ENCODE measurements at regions not wholly inside any gene's neighbourhood (a gene's known extent, or its start where the extent isn't known, plus 50 kb on each side); places are given as distances from the start of the nearest gene placed in this dataset.

DNA sequence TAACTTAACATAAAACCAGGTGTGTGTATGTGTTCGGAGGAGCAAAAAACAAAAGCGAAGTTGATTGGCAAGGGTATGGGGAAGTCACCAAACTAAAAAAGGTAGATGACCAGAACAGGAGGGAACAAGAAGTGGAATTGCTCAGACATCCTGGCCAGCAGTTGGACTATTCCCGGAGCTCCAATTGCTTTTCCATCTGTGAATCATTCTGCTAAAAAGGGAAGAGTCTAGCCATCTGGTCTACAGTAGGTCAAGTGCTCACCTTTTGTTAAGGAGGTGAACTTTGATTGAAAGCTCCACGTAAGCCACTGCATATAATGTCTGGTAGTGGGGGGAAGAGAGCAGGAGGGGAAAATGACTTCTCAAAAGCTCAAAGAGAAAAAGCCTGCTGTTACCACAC, 50.0 kb upstream of the BET1 start:
- H3K27ac Mint-ChIP-seq, result no peak overlapping the region
- no peak for DNase-seq (ENCODE audit: low spot score)
- H3K4me1 Mint-ChIP-seq (ENCODE audit: low read depth), result peaks cover 5% of the 10 kb centered on the region
- no peaks in the 10 kb centered on the region for H3K9me3 Mint-ChIP-seq
- no peak overlapping the region for H3K4me3 Mint-ChIP-seq (ENCODE audit: low read depth)
- peaks cover 18% of the 10 kb centered on the region for H3K27me3 Mint-ChIP-seq (ENCODE audit: low read depth)
- no peaks in the 10 kb centered on the region for H3K36me3 Mint-ChIP-seq (ENCODE audit: low read depth)
- intact Hi-C loops (cut with micrococcal nuclease), result no loop called here

DNA sequence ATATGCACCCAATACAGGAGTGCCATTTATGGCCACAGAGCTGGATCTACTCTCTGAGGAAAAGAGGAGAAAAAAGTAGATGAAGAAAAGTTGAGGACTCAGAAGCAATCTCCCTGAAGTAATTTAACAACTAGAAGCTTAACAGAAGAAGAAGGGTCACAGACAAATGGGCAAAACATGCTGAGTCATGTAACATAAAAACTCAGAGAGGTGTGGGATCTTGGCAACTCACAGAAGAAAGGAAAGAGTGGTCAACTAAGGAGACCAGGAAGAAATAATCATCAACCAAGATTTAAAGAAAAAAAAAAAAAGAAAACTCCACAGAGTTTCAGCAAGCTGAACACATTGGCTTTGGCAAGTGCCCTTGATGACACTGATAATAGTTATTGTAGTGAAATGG, 51.8 kb upstream of the BET1 start:
- no peak for DNase-seq (ENCODE audit: low spot score)
- Mint-ChIP-seq H3K9me3 (no peaks in the 10 kb centered on the region), H3K36me3 (ENCODE audit: low read depth) (no peaks in the 10 kb centered on the region), H3K27me3 (ENCODE audit: low read depth) (peaks cover 17% of the 10 kb centered on the region), H3K4me3 (ENCODE audit: low read depth) (no peak overlapping the region), H3K27ac (no peak overlapping the region), H3K4me1 (ENCODE audit: low read depth) (peaks cover 3% of the 10 kb centered on the region)
- intact Hi-C loops (cut with micrococcal nuclease), result no loop called here

- Mint-ChIP-seq H3K9me3 (no peaks in the 10 kb centered on the region), H3K27me3 (ENCODE audit: low read depth) (peaks cover 21% of the 10 kb centered on the region), H3K27ac (no peak overlapping the region), H3K36me3 (ENCODE audit: low read depth) (no peaks in the 10 kb centered on the region), H3K4me1 (ENCODE audit: low read depth) (peaks cover 4% of the 10 kb centered on the region), H3K4me3 (ENCODE audit: low read depth) (no peak overlapping the region)
- intact Hi-C loops (cut with micrococcal nuclease), result no loop called here
- no peak for DNase-seq (ENCODE audit: low spot score)
These were observed 52.6 kb upstream of the BET1 start for GRCh38 chr7:94056796-94057207.

GRCh38 chr7:94057955-94058354, 53.8 kb upstream of the BET1 start:
- Mint-ChIP-seq H3K4me1 (ENCODE audit: low read depth) (peaks cover 9% of the 10 kb centered on the region), H3K36me3 (ENCODE audit: low read depth) (no peaks in the 10 kb centered on the region), H3K27me3 (ENCODE audit: low read depth) (peaks cover 31% of the 10 kb centered on the region), H3K9me3 (no peaks in the 10 kb centered on the region), H3K27ac (no peak overlapping the region), H3K4me3 (ENCODE audit: low read depth) (no peak overlapping the region)
- no peak for DNase-seq (ENCODE audit: low spot score)
- intact Hi-C loops (cut with micrococcal nuclease), result no loop called here

GRCh38 chr7:94059746-94060145, 55.6 kb upstream of the BET1 start:
- intact Hi-C loops (cut with micrococcal nuclease), result no loop called here
- H3K9me3 Mint-ChIP-seq, result no peaks in the 10 kb centered on the region
- H3K4me3 Mint-ChIP-seq (ENCODE audit: low read depth), result no peak overlapping the region
- peaks cover 30% of the 10 kb centered on the region for H3K27me3 Mint-ChIP-seq (ENCODE audit: low read depth)
- H3K36me3 Mint-ChIP-seq (ENCODE audit: low read depth), result no peaks in the 10 kb centered on the region
- DNase-seq (ENCODE audit: low spot score), result no peak
- no peak overlapping the region for H3K27ac Mint-ChIP-seq
- peaks cover 14% of the 10 kb centered on the region for H3K4me1 Mint-ChIP-seq (ENCODE audit: low read depth)

DNA sequence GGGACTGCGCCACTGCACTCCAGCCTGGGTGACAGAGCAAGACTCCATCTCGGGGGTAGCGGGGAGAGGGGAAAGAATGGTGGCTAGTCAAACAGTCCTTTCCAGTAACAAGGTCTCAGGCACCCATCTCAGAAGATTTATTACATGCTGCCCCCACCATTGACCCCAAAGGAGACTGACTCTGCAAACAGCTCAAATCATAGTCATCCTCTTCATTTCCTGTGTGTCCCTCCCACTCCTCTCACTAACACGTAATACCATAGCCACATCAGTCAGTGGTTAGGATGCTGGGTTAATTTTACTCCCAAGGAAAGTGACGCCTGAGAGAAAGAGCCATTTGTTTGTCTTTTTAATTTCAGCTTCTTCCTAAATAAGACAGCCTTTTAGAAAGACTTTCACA, 56.6 kb upstream of the BET1 start:
- no peak for DNase-seq (ENCODE audit: low spot score)
- H3K9me3 Mint-ChIP-seq, result no peaks in the 10 kb centered on the region
- no peak overlapping the region for H3K4me3 Mint-ChIP-seq (ENCODE audit: low read depth)
- H3K4me1 Mint-ChIP-seq (ENCODE audit: low read depth), result peaks cover 21% of the 10 kb centered on the region
- H3K27ac Mint-ChIP-seq, result no peak overlapping the region
- H3K27me3 Mint-ChIP-seq (ENCODE audit: low read depth), result peaks cover 35% of the 10 kb centered on the region
- intact Hi-C loops (cut with micrococcal nuclease), result no loop called here
- no peaks in the 10 kb centered on the region for H3K36me3 Mint-ChIP-seq (ENCODE audit: low read depth)

DNA sequence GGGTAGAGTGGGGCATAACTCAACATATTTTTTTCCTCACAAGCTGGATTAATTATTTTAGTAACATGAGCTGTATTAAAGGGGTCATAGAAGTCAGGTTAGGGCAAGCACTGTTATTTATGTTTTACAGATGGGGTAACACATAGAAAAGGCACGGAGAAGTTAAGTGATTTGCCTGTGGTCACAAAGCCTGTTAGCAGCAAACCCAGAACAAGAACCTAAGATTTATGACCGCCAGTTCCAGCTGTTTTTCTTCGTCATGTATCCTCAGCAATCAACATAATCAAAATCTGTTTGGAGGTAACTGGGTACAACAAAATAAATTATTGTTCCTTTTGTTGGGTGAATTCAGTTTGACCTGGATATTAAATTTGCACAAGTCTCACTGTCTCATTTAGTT, 57.2 kb upstream of the BET1 start:
- H3K4me3 Mint-ChIP-seq (ENCODE audit: low read depth), result no peak overlapping the region
- H3K36me3 Mint-ChIP-seq (ENCODE audit: low read depth), result no peaks in the 10 kb centered on the region
- no peaks in the 10 kb centered on the region for H3K9me3 Mint-ChIP-seq
- H3K27me3 Mint-ChIP-seq (ENCODE audit: low read depth), result peaks cover 38% of the 10 kb centered on the region
- intact Hi-C loops (cut with micrococcal nuclease), result no loop called here
- H3K4me1 Mint-ChIP-seq (ENCODE audit: low read depth), result peaks cover 21% of the 10 kb centered on the region
- DNase-seq (ENCODE audit: low spot score), result no peak
- H3K27ac Mint-ChIP-seq, result no peak overlapping the region

DNA sequence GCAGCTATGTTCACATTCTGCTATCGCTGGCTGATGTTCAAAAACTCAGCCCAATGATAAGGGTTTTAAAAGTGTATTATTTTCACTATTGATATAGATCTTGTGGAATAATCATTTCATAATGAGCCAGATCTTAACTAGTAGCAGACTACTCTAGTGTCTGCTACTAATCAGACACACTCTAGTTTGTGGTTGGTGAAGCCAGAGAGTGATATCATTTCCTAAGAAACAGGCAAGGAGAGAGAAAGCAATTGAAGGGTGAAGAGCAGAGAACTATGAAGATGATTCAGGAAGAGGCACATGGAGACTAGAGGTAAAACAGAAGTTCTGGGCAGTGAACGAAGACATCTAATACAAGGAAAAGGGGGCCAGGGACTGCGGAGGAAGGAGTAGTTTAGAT, 58.2 kb upstream of the BET1 start:
- Mint-ChIP-seq H3K27me3 (ENCODE audit: low read depth) (peaks cover 45% of the 10 kb centered on the region), H3K27ac (no peak overlapping the region)

DNA sequence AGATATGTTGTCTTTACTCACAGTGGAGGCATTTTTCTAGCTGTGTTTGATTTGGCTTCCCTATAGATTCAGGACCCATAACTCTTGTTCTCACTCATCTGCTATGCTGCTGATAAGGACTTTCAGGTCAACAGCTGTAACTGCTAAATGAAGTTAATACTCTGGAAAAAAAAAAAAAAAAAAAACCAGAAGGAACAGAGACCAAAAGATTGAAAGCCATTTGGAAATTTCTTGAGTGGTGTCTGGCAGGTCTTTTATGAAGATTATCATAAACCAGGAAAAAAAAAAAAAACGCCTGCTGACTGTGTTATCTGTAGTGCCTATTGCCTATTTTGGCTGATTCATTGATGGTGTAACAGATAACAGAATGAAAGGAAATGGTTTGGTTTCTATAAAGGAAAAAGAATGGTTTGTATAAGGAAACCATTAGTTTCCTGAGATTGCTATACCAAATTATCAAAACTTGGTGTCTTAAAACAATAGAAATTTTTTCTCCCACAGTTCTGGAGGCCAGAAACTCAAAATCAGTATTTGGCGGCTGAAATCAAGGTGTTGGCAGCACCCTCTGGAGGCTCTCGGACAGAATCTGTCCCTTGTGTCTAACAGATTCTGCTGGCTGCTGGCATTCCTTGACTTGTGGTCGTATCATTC, 60.5 kb upstream of the BET1 start:
- H3K9me3 Mint-ChIP-seq, result no peaks in the 10 kb centered on the region
- H3K27ac Mint-ChIP-seq, result no peak overlapping the region
- no peaks in the 10 kb centered on the region for H3K36me3 Mint-ChIP-seq (ENCODE audit: low read depth)
- peaks cover 21% of the 10 kb centered on the region for H3K4me1 Mint-ChIP-seq (ENCODE audit: low read depth)
- H3K4me3 Mint-ChIP-seq (ENCODE audit: low read depth), result no peak overlapping the region
- intact Hi-C loops (cut with micrococcal nuclease), result no loop called here
- peaks cover 52% of the 10 kb centered on the region for H3K27me3 Mint-ChIP-seq (ENCODE audit: low read depth)
- no peak for DNase-seq (ENCODE audit: low spot score)

More for the DNA sequence above, 58.2 kb upstream of the BET1 start:
- Mint-ChIP-seq H3K9me3 (no peaks in the 10 kb centered on the region), H3K36me3 (ENCODE audit: low read depth) (no peaks in the 10 kb centered on the region), H3K4me1 (ENCODE audit: low read depth) (peaks cover 21% of the 10 kb centered on the region), H3K4me3 (ENCODE audit: low read depth) (no peak overlapping the region)
- intact Hi-C loops (cut with micrococcal nuclease), result no loop called here
- DNase-seq (ENCODE audit: low spot score), result no peak

- peaks cover 17% of the 10 kb centered on the region for H3K4me1 Mint-ChIP-seq (ENCODE audit: low read depth)
- H3K27me3 Mint-ChIP-seq (ENCODE audit: low read depth), result peaks cover 48% of the 10 kb centered on the region
- H3K9me3 Mint-ChIP-seq, result no peaks in the 10 kb centered on the region
- H3K36me3 Mint-ChIP-seq (ENCODE audit: low read depth), result no peaks in the 10 kb centered on the region
- no peak overlapping the region for H3K4me3 Mint-ChIP-seq (ENCODE audit: low read depth)
- DNase-seq (ENCODE audit: low spot score), result no peak
- no peak overlapping the region for H3K27ac Mint-ChIP-seq
- intact Hi-C loops (cut with micrococcal nuclease), result no loop called here
These were observed 62.9 kb upstream of the BET1 start for GRCh38 chr7:94067047-94067446.

DNA sequence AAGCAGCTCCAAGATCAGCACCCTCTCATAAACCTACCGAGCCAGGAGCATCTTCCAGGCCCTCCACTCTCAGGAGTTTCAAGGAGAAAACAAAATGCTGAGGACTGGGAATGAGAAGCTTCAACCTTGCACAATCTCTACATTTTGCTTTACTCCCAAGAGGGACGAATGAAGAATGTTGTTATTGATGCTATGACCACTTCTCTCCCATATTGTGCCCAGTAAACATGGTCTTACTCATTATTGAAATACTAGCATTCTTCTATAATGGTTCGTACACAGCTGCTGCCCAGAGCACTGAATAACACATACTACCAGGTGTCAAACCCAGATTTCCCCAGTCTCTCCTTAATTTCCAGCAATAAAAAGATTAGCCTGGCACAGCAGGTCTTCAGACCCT, 63.4 kb upstream of the BET1 start:
- DNase-seq (ENCODE audit: low spot score), result no peak
- intact Hi-C loops (cut with micrococcal nuclease), result no loop called here
- Mint-ChIP-seq H3K9me3 (no peaks in the 10 kb centered on the region), H3K27ac (no peak overlapping the region), H3K4me3 (ENCODE audit: low read depth) (no peak overlapping the region), H3K4me1 (ENCODE audit: low read depth) (peaks cover 13% of the 10 kb centered on the region), H3K36me3 (ENCODE audit: low read depth) (no peaks in the 10 kb centered on the region), H3K27me3 (ENCODE audit: low read depth) (peaks cover 44% of the 10 kb centered on the region)

DNA sequence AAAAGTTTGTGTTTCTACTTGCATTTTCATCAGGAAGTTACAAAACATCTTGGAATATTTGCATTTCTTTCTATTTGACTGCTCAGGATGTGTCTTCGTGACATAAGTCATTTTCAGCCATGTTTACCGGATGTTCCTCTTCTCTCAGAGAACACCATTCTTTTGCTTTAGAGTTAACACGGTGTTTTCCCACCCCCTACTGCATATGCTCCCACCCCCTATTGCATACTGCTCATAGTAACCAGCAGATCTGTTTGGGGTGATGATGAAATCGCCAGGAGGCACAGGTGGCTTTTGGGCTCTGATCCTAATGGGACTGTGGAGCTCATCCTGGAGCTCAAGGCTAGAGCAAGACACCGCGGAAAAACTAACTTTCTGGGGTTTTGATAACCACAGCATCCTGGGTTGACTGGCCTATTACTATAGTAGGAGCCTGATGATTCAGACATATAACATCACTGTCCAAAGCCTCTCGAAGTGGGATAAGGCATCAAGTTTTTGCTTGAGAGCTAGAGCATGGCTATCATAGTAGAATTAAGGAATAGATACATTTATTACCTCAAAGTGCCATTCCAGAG, 65.1 kb upstream of the BET1 start:
- Mint-ChIP-seq H3K27ac (no peak overlapping the region), H3K27me3 (ENCODE audit: low read depth) (peaks cover 38% of the 10 kb centered on the region), H3K4me3 (ENCODE audit: low read depth) (no peak overlapping the region), H3K9me3 (no peaks in the 10 kb centered on the region), H3K4me1 (ENCODE audit: low read depth) (peaks cover 12% of the 10 kb centered on the region), H3K36me3 (ENCODE audit: low read depth) (no peaks in the 10 kb centered on the region)
- no peak for DNase-seq (ENCODE audit: low spot score)
- intact Hi-C loops (cut with micrococcal nuclease), result no loop called here

GRCh38 chr7:94080551-94080950, 76.4 kb upstream of the BET1 start:
- no peak for DNase-seq (ENCODE audit: low spot score)
- H3K4me1 Mint-ChIP-seq (ENCODE audit: low read depth), result no peaks in the 10 kb centered on the region
- H3K27ac Mint-ChIP-seq, result no peak overlapping the region
- H3K9me3 Mint-ChIP-seq, result no peaks in the 10 kb centered on the region
- H3K4me3 Mint-ChIP-seq (ENCODE audit: low read depth), result no peak overlapping the region
- intact Hi-C loops (cut with micrococcal nuclease), result loop anchor here (10.0 kb wide), 2 partner anchors 314 to 836 kb away; partner anchors contain the start of gene COL1A2
- peaks cover 22% of the 10 kb centered on the region for H3K27me3 Mint-ChIP-seq (ENCODE audit: low read depth)
- no peaks in the 10 kb centered on the region for H3K36me3 Mint-ChIP-seq (ENCODE audit: low read depth)
